SK-N-SH treated with all-trans-retinoic acid at 6 μM for 48 hours (cell line): ENCODE measurements at regions not wholly inside any gene's neighbourhood (a gene's known extent, or its start where the extent isn't known, plus 50 kb on each side); places are given as distances from the start of the nearest gene placed in this dataset.

ENCODE experiments used
- BACH2 ChIP-seq: fragments of 250-450 bp; sonication (Bioruptor Pico); IDR thresholded peaks from 2 replicates; pipeline ENCODE4 v1.9.0; 2021; ENCODE audit warnings: mild to moderate bottlenecking, borderline replicate concordance
- CSRNP3 ChIP-seq: fragments of 250-450 bp; sonication (Bioruptor Pico); IDR thresholded peaks from 2 replicates; pipeline ENCODE4 v1.5.1; 2021; ENCODE audit warnings: mild to moderate bottlenecking, moderate library complexity
- PATZ1 ChIP-seq: fragments of 250-450 bp; sonication (Bioruptor Pico); IDR thresholded peaks from 2 replicates; pipeline ENCODE4 v1.8.0; 2020; ENCODE audit warnings: mild to moderate bottlenecking, moderate library complexity, borderline replicate concordance
- PPARA ChIP-seq: fragments of 250-450 bp; sonication (Bioruptor Pico); IDR thresholded peaks from 2 replicates; pipeline ENCODE4 v1.5.0; 2020; ENCODE audit warnings: mild to moderate bottlenecking, borderline replicate concordance
- ZC3H10 ChIP-seq: fragments of 250-450 bp; sonication (Bioruptor Pico); IDR thresholded peaks from 2 replicates; pipeline ENCODE4 v1.5.1; 2021; ENCODE audit warnings: mild to moderate bottlenecking, moderate library complexity
- ZFP3 ChIP-seq: fragments of 250-450 bp; sonication (Bioruptor Pico); IDR thresholded peaks from 2 replicates; pipeline ENCODE4 v1.5.0; 2020; ENCODE audit warnings: mild to moderate bottlenecking, moderate library complexity
- ZNF70 ChIP-seq: fragments of 450-650 bp; formaldehyde crosslinking; IDR thresholded peaks from 2 replicates; pipeline ENCODE4 v1.5.0; 2020; ENCODE audit warnings: mild to moderate bottlenecking, moderate library complexity

- TF ChIP-seq ZNF70 (CRISPR knock-in tag) = no peak
- TF ChIP-seq CSRNP3 = no peak
- no peak for TF ChIP-seq PATZ1
- no peak for TF ChIP-seq PPARA (CRISPR knock-in tag)
- TF ChIP-seq ZC3H10 (CRISPR knock-in tag) = no peak
- no peak for TF ChIP-seq ZFP3 (CRISPR knock-in tag)
- no peak for TF ChIP-seq BACH2 (CRISPR knock-in tag)
Measured at GRCh38 chr9:2303056-2303455, 287.9 kb downstream of the SMARCA2 start.
